ENCODE measurements at regions not wholly inside any gene's neighbourhood (a gene's known extent, or its start where the extent isn't known, plus 50 kb on each side); places are given as distances from the start of the nearest gene placed in this dataset.

DNA sequence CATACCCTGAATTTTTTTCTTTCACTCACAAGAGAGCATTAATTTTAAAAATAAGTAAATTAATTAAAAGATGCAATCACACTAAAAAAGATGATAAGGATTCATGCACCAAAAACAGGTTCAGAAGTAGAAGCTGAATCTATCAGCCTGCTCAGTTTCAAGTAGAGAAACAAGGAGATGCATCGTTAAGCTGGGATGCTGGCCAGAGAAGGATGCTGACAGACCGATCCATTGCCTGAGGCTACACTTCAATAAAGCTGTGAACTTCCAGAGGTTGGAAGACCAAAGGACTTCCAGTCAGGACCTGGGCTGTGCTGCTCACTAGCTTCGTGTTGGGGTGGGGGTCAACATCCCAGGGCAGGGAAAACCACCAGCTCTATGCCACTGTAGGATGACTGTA is 457.7 kb downstream of the EFNA5 start:
- Histone ChIP-seq H3K27ac (ENCODE audit: low read length) (no peak overlapping the region), H3K4me3 (ENCODE audit: control insufficient read depth in 1 of 2, extremely low read depth in 1 of 2, low read length in 1 of 2) (no peak overlapping the region), H3K36me3 (ENCODE audit: control insufficient read depth in 2 of 2, extremely low read depth in 1 of 2, insufficient read depth in 1 of 2, low read length in 1 of 2) (no peaks in the 10 kb centered on the region), H3K4me1 (ENCODE audit: control insufficient read depth in 1 of 2, extremely low read depth in 1 of 2, insufficient read depth in 2 of 2, low read length in 2 of 2) (no peaks in the 10 kb centered on the region), H3K27me3 (replicated peaks in 1 of 2; ENCODE audit: control insufficient read depth in 2 of 2, extremely low read depth in 1 of 2, insufficient read depth in 2 of 2, low read length in 1 of 2) (no peaks in the 10 kb centered on the region), H3K9me3 (no peaks in the 10 kb centered on the region)
- no peak overlapping the region for H3K4me3 Mint-ChIP-seq
- H3K27ac Mint-ChIP-seq: no peak overlapping the region
- CTCF ChIA-PET: no interaction called here
- 100% methylated on average over 2 of the region's 3 CpGs for WGBS (ENCODE audit: insufficient coverage)
- no peaks in the 10 kb centered on the region for H3K36me3 Mint-ChIP-seq
- no peak for ATAC-seq (replicated peaks in 1 of 4)
- POLR2A ChIA-PET: interaction anchor here in 1 of 2 donors (0.7 kb wide), 1 partner anchor 23 kb away, joined by 5 read pairs; no protein-coding TSS in a partner anchor
- peaks cover 0 to 1% of the 10 kb centered on the region in 2 donors for H3K27me3 Mint-ChIP-seq
- DNase-seq: no peak
- H3K4me1 Mint-ChIP-seq: no peaks in the 10 kb centered on the region
- peaks cover 0 to 2% (median 0%) of the 10 kb centered on the region in 3 donors for H3K9me3 Mint-ChIP-seq

DNA sequence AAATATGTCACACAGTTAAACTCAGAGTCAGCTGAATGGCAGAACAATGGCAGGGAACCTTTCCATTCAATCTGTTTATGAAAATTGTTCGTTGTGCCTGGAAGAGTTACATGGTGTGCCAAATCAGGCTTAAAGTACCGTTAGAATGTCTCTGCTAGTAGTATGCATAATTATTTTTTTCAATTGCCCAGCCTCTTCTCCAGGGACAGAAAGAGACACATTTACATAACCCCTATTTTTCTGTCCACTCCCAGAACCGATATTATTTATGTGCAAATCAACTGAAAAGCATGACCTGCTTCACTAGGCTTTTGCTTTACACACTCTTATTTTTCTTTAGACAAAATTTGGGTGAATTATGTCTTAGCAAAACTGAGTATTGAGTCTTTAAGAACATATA is 459.1 kb downstream of the EFNA5 start:
- CTCF ChIA-PET: no interaction called here
- no peaks in the 10 kb centered on the region for H3K4me1 ChIP-seq (ENCODE audit: control insufficient read depth in 1 of 2, extremely low read depth in 1 of 2, insufficient read depth in 2 of 2, low read length in 2 of 2)
- H3K36me3 Mint-ChIP-seq: no peaks in the 10 kb centered on the region
- no peak overlapping the region for H3K27ac ChIP-seq (ENCODE audit: low read length)
- H3K27me3 Mint-ChIP-seq: peaks cover 0 to under 1% of the 10 kb centered on the region in 2 donors
- POLR2A ChIA-PET: no interaction called here
- H3K4me3 ChIP-seq (ENCODE audit: control insufficient read depth in 1 of 2, extremely low read depth in 1 of 2, low read length in 1 of 2): no peak overlapping the region
- H3K27ac Mint-ChIP-seq: no peak overlapping the region
- H3K36me3 ChIP-seq (ENCODE audit: control insufficient read depth in 2 of 2, extremely low read depth in 1 of 2, insufficient read depth in 1 of 2, low read length in 1 of 2): no peaks in the 10 kb centered on the region
- no peak overlapping the region for H3K4me3 Mint-ChIP-seq
- no peaks in the 10 kb centered on the region for H3K4me1 Mint-ChIP-seq
- DNase-seq: no peak
- no peaks in the 10 kb centered on the region for H3K27me3 ChIP-seq (replicated peaks in 1 of 2; ENCODE audit: control insufficient read depth in 2 of 2, extremely low read depth in 1 of 2, insufficient read depth in 2 of 2, low read length in 1 of 2)
- no peak for ATAC-seq (replicated peaks in 1 of 4)
- 83% methylated on average over 2 of the region's 3 CpGs for WGBS (ENCODE audit: insufficient coverage)
- peaks cover 0 to 4% (median 0%) of the 10 kb centered on the region in 3 donors for H3K9me3 Mint-ChIP-seq
- H3K9me3 ChIP-seq: no peaks in the 10 kb centered on the region

DNA sequence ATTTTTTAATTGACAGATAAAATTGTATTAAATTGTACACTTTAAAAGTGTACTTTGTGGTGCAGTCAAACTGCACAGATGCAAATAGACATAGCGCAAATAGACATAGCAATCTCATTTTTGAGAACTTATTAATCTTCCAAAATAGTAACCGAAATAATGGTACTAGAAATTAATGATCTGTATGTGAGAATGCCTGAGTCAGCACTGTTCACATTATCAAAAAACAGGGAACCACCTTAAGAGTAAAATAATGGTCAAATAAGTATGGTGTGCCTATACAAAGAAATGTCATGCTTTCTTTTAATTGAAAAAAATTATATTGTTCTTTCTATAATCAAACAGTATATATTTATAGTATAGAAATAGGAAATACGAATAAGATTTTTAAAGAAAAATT is 461.9 kb downstream of the EFNA5 start:
- ChIA-PET POLR2A (no interaction called here), CTCF (no interaction called here)
- Mint-ChIP-seq H3K9me3 (peaks cover 0 to 4% (median 0%) of the 10 kb centered on the region in 3 donors), H3K36me3 (no peaks in the 10 kb centered on the region), H3K27ac (no peak overlapping the region), H3K4me1 (no peaks in the 10 kb centered on the region), H3K4me3 (no peak overlapping the region), H3K27me3 (no peaks in the 10 kb centered on the region)
- DNase-seq: no peak
- Histone ChIP-seq H3K9me3 (no peaks in the 10 kb centered on the region), H3K4me3 (ENCODE audit: control insufficient read depth in 1 of 2, extremely low read depth in 1 of 2, low read length in 1 of 2) (no peak overlapping the region), H3K36me3 (ENCODE audit: control insufficient read depth in 2 of 2, extremely low read depth in 1 of 2, insufficient read depth in 1 of 2, low read length in 1 of 2) (no peaks in the 10 kb centered on the region), H3K27me3 (replicated peaks in 1 of 2; ENCODE audit: control insufficient read depth in 2 of 2, extremely low read depth in 1 of 2, insufficient read depth in 2 of 2, low read length in 1 of 2) (no peaks in the 10 kb centered on the region), H3K27ac (ENCODE audit: low read length) (no peak overlapping the region), H3K4me1 (ENCODE audit: control insufficient read depth in 1 of 2, extremely low read depth in 1 of 2, insufficient read depth in 2 of 2, low read length in 2 of 2) (no peaks in the 10 kb centered on the region)
- no CpG with 5 or more reads among the region's 3 CpGs for WGBS (ENCODE audit: insufficient coverage)
- no peak for ATAC-seq (replicated peaks in 1 of 4)

- CTCF ChIA-PET: no interaction called here
- Histone ChIP-seq H3K36me3 (ENCODE audit: control insufficient read depth in 2 of 2, extremely low read depth in 1 of 2, insufficient read depth in 1 of 2, low read length in 1 of 2) (no peaks in the 10 kb centered on the region), H3K27ac (ENCODE audit: low read length) (no peak overlapping the region), H3K4me1 (ENCODE audit: control insufficient read depth in 1 of 2, extremely low read depth in 1 of 2, insufficient read depth in 2 of 2, low read length in 2 of 2) (no peaks in the 10 kb centered on the region), H3K27me3 (replicated peaks in 1 of 2; ENCODE audit: control insufficient read depth in 2 of 2, extremely low read depth in 1 of 2, insufficient read depth in 2 of 2, low read length in 1 of 2) (no peaks in the 10 kb centered on the region), H3K4me3 (ENCODE audit: control insufficient read depth in 1 of 2, extremely low read depth in 1 of 2, low read length in 1 of 2) (no peak overlapping the region), H3K9me3 (no peaks in the 10 kb centered on the region)
- Mint-ChIP-seq H3K4me1 (no peaks in the 10 kb centered on the region), H3K27ac (no peak overlapping the region), H3K27me3 (no peaks in the 10 kb centered on the region), H3K36me3 (no peaks in the 10 kb centered on the region), H3K9me3 (peaks cover 0 to 3% (median 2%) of the 10 kb centered on the region in 3 donors), H3K4me3 (no peak overlapping the region)
- WGBS (ENCODE audit: insufficient coverage): 83% methylated on average over 1 of the region's 5 CpGs
- POLR2A ChIA-PET: no interaction called here
- ATAC-seq (replicated peaks in 1 of 4) (no peak), DNase-seq (no peak)
Measured at GRCh38 chr5:107204413-107204812, 466.3 kb downstream of the EFNA5 start.

DNA sequence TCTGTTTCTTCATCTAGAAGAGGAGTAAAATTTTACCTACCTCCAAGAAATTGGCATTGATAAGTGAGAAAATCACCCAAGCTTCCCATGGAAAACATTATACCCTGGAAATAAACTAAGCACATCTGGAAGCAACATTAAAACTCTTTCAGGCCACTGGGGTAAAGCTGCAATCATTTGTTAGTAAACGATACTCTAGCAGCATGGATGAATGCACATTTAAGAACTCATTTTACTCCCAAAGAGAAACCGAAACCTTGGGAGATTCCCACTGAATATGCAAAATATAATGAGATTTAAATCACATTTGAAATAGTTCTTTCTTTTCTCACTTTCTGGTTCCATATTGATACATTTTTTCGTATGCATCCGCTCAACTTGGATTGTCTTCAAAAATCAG is 467.5 kb downstream of the EFNA5 start:
- ChIA-PET CTCF (interaction anchor here in 1 of 2 donors (0.6 kb wide), 1 partner anchor 11 kb away, joined by 3 read pairs; no protein-coding TSS in a partner anchor), POLR2A (no interaction called here)
- H3K27ac ChIP-seq (ENCODE audit: low read length): no peak overlapping the region
- DNase-seq: no peak
- H3K4me1 Mint-ChIP-seq: no peaks in the 10 kb centered on the region
- 100% methylated on average over 1 of the region's 4 CpGs for WGBS (ENCODE audit: insufficient coverage)
- no peaks in the 10 kb centered on the region for H3K36me3 ChIP-seq (ENCODE audit: control insufficient read depth in 2 of 2, extremely low read depth in 1 of 2, insufficient read depth in 1 of 2, low read length in 1 of 2)
- no peaks in the 10 kb centered on the region for H3K9me3 ChIP-seq
- ATAC-seq (replicated peaks in 1 of 4): no peak
- H3K27me3 Mint-ChIP-seq: no peaks in the 10 kb centered on the region
- H3K27ac Mint-ChIP-seq: no peak overlapping the region
- H3K4me3 ChIP-seq (ENCODE audit: control insufficient read depth in 1 of 2, extremely low read depth in 1 of 2, low read length in 1 of 2): no peak overlapping the region
- H3K27me3 ChIP-seq (replicated peaks in 1 of 2; ENCODE audit: control insufficient read depth in 2 of 2, extremely low read depth in 1 of 2, insufficient read depth in 2 of 2, low read length in 1 of 2): no peaks in the 10 kb centered on the region
- H3K9me3 Mint-ChIP-seq: peaks cover 0 to 3% (median 2%) of the 10 kb centered on the region in 3 donors
- H3K4me1 ChIP-seq (ENCODE audit: control insufficient read depth in 1 of 2, extremely low read depth in 1 of 2, insufficient read depth in 2 of 2, low read length in 2 of 2): no peaks in the 10 kb centered on the region
- no peak overlapping the region for H3K4me3 Mint-ChIP-seq
- H3K36me3 Mint-ChIP-seq: no peaks in the 10 kb centered on the region

GRCh38 chr5:107199756-107200155 is 471.0 kb downstream of the EFNA5 start:
- Histone ChIP-seq H3K27ac (ENCODE audit: low read length) (no peak overlapping the region), H3K27me3 (replicated peaks in 1 of 2; ENCODE audit: control insufficient read depth in 2 of 2, extremely low read depth in 1 of 2, insufficient read depth in 2 of 2, low read length in 1 of 2) (no peaks in the 10 kb centered on the region), H3K4me1 (ENCODE audit: control insufficient read depth in 1 of 2, extremely low read depth in 1 of 2, insufficient read depth in 2 of 2, low read length in 2 of 2) (no peaks in the 10 kb centered on the region), H3K36me3 (ENCODE audit: control insufficient read depth in 2 of 2, extremely low read depth in 1 of 2, insufficient read depth in 1 of 2, low read length in 1 of 2) (no peaks in the 10 kb centered on the region), H3K9me3 (no peaks in the 10 kb centered on the region), H3K4me3 (ENCODE audit: control insufficient read depth in 1 of 2, extremely low read depth in 1 of 2, low read length in 1 of 2) (no peak overlapping the region)
- DNase-seq: no peak
- CTCF ChIA-PET: interaction anchor here in 1 of 2 donors (0.8 kb wide), 1 partner anchor 10 kb away, joined by 3 read pairs; no protein-coding TSS in a partner anchor
- Mint-ChIP-seq H3K36me3 (no peaks in the 10 kb centered on the region), H3K4me3 (no peak overlapping the region), H3K9me3 (peaks cover 0 to 3% (median 3%) of the 10 kb centered on the region in 3 donors), H3K27ac (no peak overlapping the region), H3K4me1 (no peaks in the 10 kb centered on the region), H3K27me3 (no peaks in the 10 kb centered on the region)
- POLR2A ChIA-PET: no interaction called here
- ATAC-seq (replicated peaks in 1 of 4): no peak
- WGBS (ENCODE audit: insufficient coverage): no CpG with 5 or more reads among the region's 4 CpGs

GRCh38 chr5:107196500-107197059 is 474.2 kb downstream of the EFNA5 start:
- 75% methylated on average over 2 of the region's 4 CpGs for WGBS (ENCODE audit: insufficient coverage)
- CTCF ChIA-PET: no interaction called here

More at GRCh38 chr5:107196500-107197059, 474.2 kb downstream of the EFNA5 start:
- no peaks in the 10 kb centered on the region for H3K9me3 ChIP-seq
- Mint-ChIP-seq H3K27me3 (no peaks in the 10 kb centered on the region), H3K9me3 (peaks cover 1 to 9% (median 6%) of the 10 kb centered on the region in 3 donors), H3K27ac (no peak overlapping the region), H3K36me3 (no peaks in the 10 kb centered on the region), H3K4me3 (no peak overlapping the region), H3K4me1 (no peaks in the 10 kb centered on the region)
- no peaks in the 10 kb centered on the region for H3K4me1 ChIP-seq (ENCODE audit: control insufficient read depth in 1 of 2, extremely low read depth in 1 of 2, insufficient read depth in 2 of 2, low read length in 2 of 2)
- DNase-seq (no peak), ATAC-seq (replicated peaks in 1 of 4) (no peak)
- no peaks in the 10 kb centered on the region for H3K27me3 ChIP-seq (replicated peaks in 1 of 2; ENCODE audit: control insufficient read depth in 2 of 2, extremely low read depth in 1 of 2, insufficient read depth in 2 of 2, low read length in 1 of 2)
- H3K36me3 ChIP-seq (ENCODE audit: control insufficient read depth in 2 of 2, extremely low read depth in 1 of 2, insufficient read depth in 1 of 2, low read length in 1 of 2): no peaks in the 10 kb centered on the region
- no peak overlapping the region for H3K4me3 ChIP-seq (ENCODE audit: control insufficient read depth in 1 of 2, extremely low read depth in 1 of 2, low read length in 1 of 2)
- POLR2A ChIA-PET: no interaction called here
- no peak overlapping the region for H3K27ac ChIP-seq (ENCODE audit: low read length)

Measured in T-cell (primary cell).